H1 (cell line): ENCODE measurements at regions not wholly inside any gene's neighbourhood (a gene's known extent, or its start where the extent isn't known, plus 50 kb on each side); places are given as distances from the start of the nearest gene placed in this dataset.

ENCODE experiments used
- CTCF ChIA-PET: fragments of 300-600 bp; sonication (Branson Sonifier 250); formaldehyde crosslinking; loops from one replicate; lab custom pipeline; 2021; ENCODE audit not compliant: partially characterized antibody; lab: Charles Lee
- POLR2A ChIA-PET: fragments of 300-600 bp; sonication (Branson Sonifier 250); formaldehyde crosslinking; loops from one replicate; lab custom pipeline; 2021; ENCODE audit warnings: inconsistent platforms; ENCODE audit not compliant: partially characterized antibody; lab: Charles Lee
- DNase-seq, 2 experiments: peaks; one replicate each; pipeline versions ENCODE4 v3.0.0 to v3.0.0-alpha.2; 2010 to 2022; ENCODE audit warnings: low spot score in 2 of 2, low read depth in 1 of 2, mixed read lengths in 1 of 2
- FAIRE-seq: peaks from 2 replicates; lab custom pipeline; 2011; peaks lifted over from hg19 to GRCh38; lab: Jason Lieb, UNC
- H2AFZ ChIP-seq: 2 replicates; pipeline ENCODE4 v1.8.1; 2012; ENCODE audit warnings: low read length, inconsistent platforms
- H2AK5ac ChIP-seq: 2 replicates; pipeline ENCODE4 v1.6.1; 2013; ENCODE audit warnings: low read depth, low read length
- H2BK120ac ChIP-seq: replicated peaks from 2 replicates; pipeline ENCODE3; 2013; ENCODE audit warnings: low read depth, low read length, inconsistent platforms
- H2BK12ac ChIP-seq: 2 replicates; pipeline ENCODE4 v1.6.1; 2013; ENCODE audit warnings: low read depth, low read length
- H2BK15ac ChIP-seq: 2 replicates; pipeline ENCODE4 v1.6.1; 2013; ENCODE audit warnings: low read length
- H2BK20ac ChIP-seq: 2 replicates; pipeline ENCODE4 v1.6.1; 2013; ENCODE audit warnings: low read length
- H2BK5ac ChIP-seq: 2 replicates; pipeline ENCODE4 v1.6.1; 2013; ENCODE audit warnings: low read depth, low read length
- H3K14ac ChIP-seq: 2 replicates; pipeline ENCODE4 v1.6.1; 2013; ENCODE audit warnings: inconsistent platforms; ENCODE audit not compliant: insufficient read length
- H3K18ac ChIP-seq: 2 replicates; pipeline ENCODE4 v1.6.1; 2013; ENCODE audit warnings: low read length; ENCODE audit errors: extremely low read depth
- H3K23ac ChIP-seq: 2 replicates; pipeline ENCODE4 v1.6.1; 2013; ENCODE audit warnings: inconsistent platforms; ENCODE audit not compliant: insufficient read length
- H3K23me2 ChIP-seq: 2 replicates; pipeline ENCODE4 v1.6.1; 2013; ENCODE audit warnings: low read depth, low read length
- H3K27ac ChIP-seq: 2 replicates; pipeline ENCODE4 v1.6.1; 2011; ENCODE audit warnings: low read depth, low read length, inconsistent platforms
- H3K27me3 ChIP-seq, 4 experiments: replicated peaks in 1 of 4; 1 replicate in 1 of 4; 2 replicates in 3 of 4; pipeline versions ENCODE4 v1.6.1 to v1.8.1; 2011 to 2013; ENCODE audit warnings: low read length in 3 of 4, mild to moderate bottlenecking in 3 of 4, inconsistent platforms in 2 of 4, mixed read lengths in 2 of 4, moderate library complexity in 1 of 4; ENCODE audit not compliant: control insufficient read depth in 3 of 4, insufficient read depth in 3 of 4; ENCODE audit errors: extremely low read depth in 1 of 4
- H3K36me3 ChIP-seq, 4 experiments: 2 replicates each; pipeline versions ENCODE4 v1.6.1 to v1.8.1; 2011 to 2013; ENCODE audit warnings: mild to moderate bottlenecking in 4 of 4, low read length in 3 of 4, moderate library complexity in 2 of 4, control low read depth in 1 of 4, inconsistent platforms in 1 of 4; ENCODE audit not compliant: insufficient read depth in 4 of 4, control insufficient read depth in 2 of 4
- H3K4ac ChIP-seq: replicated peaks from 2 replicates; pipeline ENCODE3; 2013; ENCODE audit warnings: low read length, low read depth, mixed read lengths, inconsistent platforms; ENCODE audit not compliant: insufficient read length
- H3K4me1 ChIP-seq, 4 experiments: replicated peaks in 1 of 4; 1 replicate in 1 of 4; 2 replicates in 3 of 4; pipeline versions ENCODE4 v1.6.1 to v1.8.1; 2011 to 2013; ENCODE audit warnings: low read length in 3 of 4, inconsistent platforms in 2 of 4, mixed read lengths in 1 of 4; ENCODE audit not compliant: insufficient read depth in 4 of 4, control insufficient read depth in 3 of 4
- H3K4me2 ChIP-seq, 2 experiments: 2 replicates each; pipeline versions ENCODE4 v1.6.1 to v1.8.1; 2011 to 2013; ENCODE audit warnings: low read depth in 2 of 2, low read length in 2 of 2, control low read depth in 1 of 2, inconsistent platforms in 1 of 2, mild to moderate bottlenecking in 1 of 2; ENCODE audit not compliant: insufficient read depth in 1 of 2
- H3K4me3 ChIP-seq, 4 experiments: fragments of 200-600, 300-600 bp in 1 of 4; sonication (generic), shearing (Covaris generic), sonication (Bioruptor Twin) in 1 of 4; 2 replicates each; pipeline versions ENCODE4 v1.5.1 to v1.8.1; 2011 to 2016; ENCODE audit warnings: low read length in 4 of 4, low read depth in 3 of 4, control low read depth in 2 of 4, inconsistent platforms in 2 of 4, mild to moderate bottlenecking in 2 of 4, mixed read lengths in 1 of 4, moderate library complexity in 1 of 4; ENCODE audit not compliant: insufficient read depth in 2 of 4; ENCODE audit errors: extremely low read depth in 1 of 4
- H3K56ac ChIP-seq: replicated peaks from 2 replicates; pipeline ENCODE3; 2013; ENCODE audit warnings: low read depth, mild to moderate bottlenecking, mixed read lengths, low read length, inconsistent platforms; ENCODE audit not compliant: insufficient read length
- H3K79me1 ChIP-seq: 2 replicates; pipeline ENCODE4 v1.6.1; 2013; ENCODE audit warnings: low read depth, low read length, control low read depth
- H3K79me2 ChIP-seq, 2 experiments: 2 replicates each; pipeline versions ENCODE4 v1.6.1 to v1.8.1; 2012 to 2013; ENCODE audit warnings: low read length in 2 of 2, mild to moderate bottlenecking in 2 of 2, inconsistent platforms in 1 of 2; ENCODE audit not compliant: insufficient read depth in 2 of 2, control insufficient read depth in 1 of 2
- H3K9ac ChIP-seq, 4 experiments: replicated peaks in 1 of 4; 1 replicate in 1 of 4; 2 replicates in 3 of 4; pipeline versions ENCODE4 v1.6.1 to v1.8.1; 2011 to 2013; ENCODE audit warnings: low read depth in 3 of 4, low read length in 3 of 4, control low read depth in 2 of 4, mild to moderate bottlenecking in 2 of 4, moderate library complexity in 2 of 4, inconsistent platforms in 1 of 4; ENCODE audit errors: extremely low read depth in 1 of 4
- H3K9me3 ChIP-seq, 2 experiments: 2 replicates each; pipeline versions ENCODE4 v1.6.1 to v1.8.1; 2012 to 2013; ENCODE audit warnings: mild to moderate bottlenecking in 2 of 2, moderate library complexity in 2 of 2, control low read depth in 1 of 2, inconsistent platforms in 1 of 2, low read depth in 1 of 2, low read length in 1 of 2, mixed read lengths in 1 of 2; ENCODE audit not compliant: insufficient read depth in 2 of 2
- H4K20me1 ChIP-seq, 2 experiments: replicated peaks in 1 of 2; 2 replicates each; pipeline versions ENCODE3 to v1.8.1; 2011 to 2013; ENCODE audit warnings: inconsistent platforms in 2 of 2, low read length in 2 of 2, mild to moderate bottlenecking in 1 of 2; ENCODE audit not compliant: insufficient read depth in 2 of 2, control insufficient read depth in 1 of 2
- H4K5ac ChIP-seq: 2 replicates; pipeline ENCODE4 v1.6.1; 2013; ENCODE audit warnings: low read length, low read depth, mixed read lengths, inconsistent platforms; ENCODE audit not compliant: insufficient read length
- H4K8ac ChIP-seq: 2 replicates; pipeline ENCODE4 v1.8.0; 2013; ENCODE audit warnings: mild to moderate bottlenecking, moderate library complexity, low read length, inconsistent platforms; ENCODE audit not compliant: insufficient read depth; ENCODE audit errors: extremely low read depth
- H4K91ac ChIP-seq: replicated peaks from 2 replicates; pipeline ENCODE3; 2013; ENCODE audit warnings: low read length, mixed read lengths, inconsistent platforms; ENCODE audit not compliant: insufficient read length
- BACH1 ChIP-seq: IDR thresholded peaks from 2 replicates; pipeline ENCODE4 v1.6.1; 2012; ENCODE audit warnings: low read length, improper control_type of control experiment
- BRCA1 ChIP-seq: IDR thresholded peaks from 2 replicates; pipeline ENCODE4 v1.6.1; 2012; ENCODE audit warnings: low read depth, low read length, improper control_type of control experiment
- GABPA ChIP-seq: IDR thresholded peaks from 2 replicates; pipeline ENCODE4 v1.6.1; 2011; ENCODE audit warnings: mild to moderate bottlenecking, low read length, moderate library complexity, borderline replicate concordance; ENCODE audit not compliant: insufficient read depth
- JUN ChIP-seq: IDR thresholded peaks from 2 replicates; pipeline ENCODE4 v1.6.1; 2011; ENCODE audit warnings: low read depth, mild to moderate bottlenecking, improper control_type of control experiment, low read length
- JUND ChIP-seq: IDR thresholded peaks from 2 replicates; pipeline ENCODE4 v1.6.1; 2011; ENCODE audit warnings: mild to moderate bottlenecking, improper control_type of control experiment, low read length
- KDM1A ChIP-seq: fragments of 200-600, 300-600 bp; sonication (generic); IDR thresholded peaks from 2 replicates; pipeline ENCODE4 v1.7.1; 2016; ENCODE audit warnings: mild to moderate bottlenecking, low read length, borderline replicate concordance
- KDM5A ChIP-seq: fragments of 200-600 bp; IDR thresholded peaks from 2 replicates; pipeline ENCODE4 v1.7.1; 2012; ENCODE audit warnings: mild to moderate bottlenecking, low read length, inconsistent platforms, mixed read lengths
- MAFK ChIP-seq: IDR thresholded peaks from 2 replicates; pipeline ENCODE4 v1.6.1; 2012; ENCODE audit warnings: low read depth, mild to moderate bottlenecking, improper control_type of control experiment, low read length
- POLR2A ChIP-seq, 2 experiments: IDR thresholded peaks; 1 replicate in 1 of 2; 2 replicates in 1 of 2; pipeline ENCODE4 v1.6.1; 2011; ENCODE audit warnings: low read depth in 2 of 2, low read length in 2 of 2, mild to moderate bottlenecking in 2 of 2; ENCODE audit errors: control extremely low read depth in 1 of 2
- YY1 ChIP-seq: IDR thresholded peaks from 2 replicates; pipeline ENCODE4 v1.6.1; 2011; ENCODE audit warnings: low read depth, mild to moderate bottlenecking, low read length
- WGBS, 2 experiments: shearing (Covaris generic) in 1 of 2; methylation state at CpG; one replicate each; pipeline versions ENCODE4 v1.1.6 to v1.1.7; 2013 to 2015; ENCODE audit warnings: low lambda C conversion rate in 2 of 2, mixed read lengths in 2 of 2, inconsistent platforms in 1 of 2, low coverage in 1 of 2, missing lambda C conversion rate in 1 of 2; ENCODE audit not compliant: insufficient replicate concordance in 2 of 2, insufficient coverage in 1 of 2, insufficient read length in 1 of 2; ENCODE audit errors: extremely low coverage in 1 of 2, missing lambda C conversion rate in 1 of 2; 5-methylcytosine and 5-hydroxymethylcytosine counted together

DNA sequence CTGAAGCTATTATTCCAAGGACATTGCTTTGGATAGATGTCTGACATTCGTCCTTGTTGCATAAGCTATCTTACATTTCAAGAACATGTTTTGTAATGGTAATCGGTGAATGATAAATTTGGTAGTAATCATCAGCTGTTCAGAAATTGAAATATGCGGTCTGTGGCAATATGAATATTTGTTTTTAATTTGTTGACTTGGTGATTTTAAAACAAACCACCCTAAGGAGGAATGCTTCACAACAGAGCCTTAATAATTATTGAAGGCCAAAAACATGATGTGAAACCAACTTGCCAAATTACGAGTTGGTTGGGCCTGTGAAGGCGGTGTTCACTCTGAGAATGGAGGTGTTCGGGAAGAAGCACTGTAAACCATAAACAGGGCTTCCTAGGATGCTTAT lies 149.7 kb upstream of the TUT7 start:
- TF ChIP-seq JUN (no peak), POLR2A (IDR thresholded peaks at IDR 0.05; ENCODE audit: control extremely low read depth in 1 of 2, low read depth in 2 of 2, low read length in 2 of 2) (no peak), YY1 (no peak), BRCA1 (no peak), BACH1 (no peak), JUND (no peak), GABPA (no peak), MAFK (no peak), KDM5A (no peak), KDM1A (no peak)
- H2BK5ac ChIP-seq = no peak overlapping the region
- H3K56ac ChIP-seq = no peak overlapping the region
- FAIRE-seq (no peak), DNase-seq (no peak)
- H2BK120ac ChIP-seq = no peak overlapping the region
- no peak overlapping the region for H3K14ac ChIP-seq
- no peak overlapping the region for H4K5ac ChIP-seq
- no peak overlapping the region for H2BK20ac ChIP-seq
- H3K4ac ChIP-seq = no peak overlapping the region
- WGBS, 2 experiments = 91% methylated on average over 6 of the region's 6 CpGs; no CpG with 5 or more reads in 1 of the 2 experiments
- no peak overlapping the region for H3K4me3 ChIP-seq
- POLR2A ChIA-PET = no interaction called here
- no peak overlapping the region for H4K8ac ChIP-seq
- no peaks in the 10 kb centered on the region for H3K79me1 ChIP-seq
- no peak overlapping the region for H3K4me2 ChIP-seq
- no peaks in the 10 kb centered on the region for H3K23me2 ChIP-seq
- no peak overlapping the region for H2BK12ac ChIP-seq
- H2AK5ac ChIP-seq = no peak overlapping the region
- H4K20me1 ChIP-seq = no peaks in the 10 kb centered on the region
- H4K91ac ChIP-seq = no peak overlapping the region
- no peaks in the 10 kb centered on the region for H3K79me2 ChIP-seq
- no peaks in the 10 kb centered on the region for H3K36me3 ChIP-seq
- CTCF ChIA-PET = interaction anchor here (1.0 kb wide), 1 partner anchor 11 kb away, joined by 4 read pairs; no protein-coding TSS in a partner anchor
- no peak overlapping the region for H3K18ac ChIP-seq
- H3K27me3 ChIP-seq = no peaks in the 10 kb centered on the region
- H3K27ac ChIP-seq = no peak overlapping the region
- no peak overlapping the region for H2AFZ ChIP-seq
- no peaks in the 10 kb centered on the region for H3K9me3 ChIP-seq
- no peak overlapping the region for H3K23ac ChIP-seq
- H3K4me1 ChIP-seq = no peaks in the 10 kb centered on the region
- no peak overlapping the region for H3K9ac ChIP-seq
- H2BK15ac ChIP-seq = no peak overlapping the region
